Testis (tissue), 2 donors: ENCODE measurements at regions not wholly inside any gene's neighbourhood (a gene's known extent, or its start where the extent isn't known, plus 50 kb on each side); places are given as distances from the start of the nearest gene placed in this dataset.

Experiments
- DNase-seq: peaks from one replicate; pipeline ENCODE4 v3.0.0-alpha.2; 2019
- H3K27ac ChIP-seq, 2 donors: fragments of 200-600 bp; sonication (generic); one replicate each; pipeline ENCODE4 v1.5.1; 2019
- H3K27me3 ChIP-seq: fragments of 200-600 bp; sonication (generic); one replicate; pipeline ENCODE4 v1.5.1; 2019
- H3K36me3 ChIP-seq: fragments of 200-600 bp; sonication (generic); one replicate; pipeline ENCODE4 v1.5.1; 2017; ENCODE audit warnings: low read depth; ENCODE audit errors: missing control alignments
- H3K4me1 ChIP-seq: fragments of 200-600 bp; sonication (generic); one replicate; pipeline ENCODE4 v1.5.1; 2019
- H3K4me3 ChIP-seq, 2 donors: fragments of 200-600 bp; sonication (generic); one replicate each; pipeline ENCODE4 v1.5.1; 2017 to 2019
- H3K9me3 ChIP-seq: fragments of 200-600 bp; sonication (generic); one replicate; pipeline ENCODE4 v1.5.1; 2017
- CTCF ChIP-seq, 3 experiments: fragments of 450-650 bp in 2 of 3; fragments of 200-600 bp in 1 of 3; sonication (generic) in 1 of 3; IDR thresholded peaks; one replicate each; pipeline ENCODE4 v1.5.1; 2016 to 2019; ENCODE audit warnings: antibody characterized with exemption in 3 of 3, mild to moderate bottlenecking in 2 of 3, moderate library complexity in 1 of 3
- POLR2A ChIP-seq: fragments of 450-650 bp; IDR thresholded peaks from one replicate; pipeline ENCODE4 v1.6.1; 2017; ENCODE audit warnings: antibody characterized with exemption, mild to moderate bottlenecking, moderate library complexity
- WGBS, 2 donors: methylation state at CpG; one replicate each; pipeline ENCODE4 v1.1.5; 2018; 5-methylcytosine and 5-hydroxymethylcytosine counted together
- intact Hi-C: fragments of 100-400 bp; cut with DNase I; formaldehyde crosslinking; loops from one replicate; pipeline ENCODE4 v1.15.1; 2023; ENCODE audit warnings: low total_unique reads

GRCh38 chr15:38662805-38663204, 98.2 kb upstream of the RASGRP1 start:
- no peak for TF ChIP-seq POLR2A
- TF ChIP-seq CTCF (IDR thresholded peaks at IDR 0.05), result no peak
- no peak overlapping the region for H3K4me3 ChIP-seq
- H3K9me3 ChIP-seq, result no peaks in the 10 kb centered on the region
- no peak for DNase-seq
- WGBS, 2 donors, result 82 to 94% methylated on average over 2 of the region's 2 CpGs
- no peaks in the 10 kb centered on the region for H3K27me3 ChIP-seq
- intact Hi-C loops, result no loop called here
- no peak overlapping the region for H3K27ac ChIP-seq
- H3K4me1 ChIP-seq, result no peaks in the 10 kb centered on the region
- H3K36me3 ChIP-seq, result no peaks in the 10 kb centered on the region

- no peaks in the 10 kb centered on the region for H3K36me3 ChIP-seq
- intact Hi-C loops, result no loop called here
- no peak for DNase-seq
- H3K9me3 ChIP-seq, result no peaks in the 10 kb centered on the region
- no peak overlapping the region for H3K4me3 ChIP-seq
- no peak overlapping the region for H3K27ac ChIP-seq
- H3K27me3 ChIP-seq, result no peaks in the 10 kb centered on the region
- TF ChIP-seq POLR2A (no peak), CTCF (IDR thresholded peaks at IDR 0.05) (no peak)
- WGBS, 2 donors, result 90 to 91% methylated on average over 3 of the region's 3 CpGs
- no peaks in the 10 kb centered on the region for H3K4me1 ChIP-seq
Observed at GRCh38 chr15:38665586-38666305, 101.1 kb upstream of the RASGRP1 start.

- no peaks in the 10 kb centered on the region for H3K4me1 ChIP-seq
- no peak for DNase-seq
- H3K36me3 ChIP-seq, result no peaks in the 10 kb centered on the region
- 46% methylated on average over 4 of the region's 4 CpGs for WGBS, 2 donors
- TF ChIP-seq CTCF (IDR thresholded peaks at IDR 0.05) (no peak), POLR2A (no peak)
- intact Hi-C loops, result no loop called here
- H3K9me3 ChIP-seq, result no peaks in the 10 kb centered on the region
- H3K27ac ChIP-seq, result no peak overlapping the region
- H3K4me3 ChIP-seq, result no peak overlapping the region
- H3K27me3 ChIP-seq, result no peaks in the 10 kb centered on the region
Observed at GRCh38 chr15:38666865-38667510, 102.4 kb upstream of the RASGRP1 start.

GRCh38 chr15:38667890-38668850, 103.6 kb upstream of the RASGRP1 start:
- DNase-seq, result no peak
- no peak overlapping the region for H3K4me3 ChIP-seq
- TF ChIP-seq POLR2A, result no peak
- H3K9me3 ChIP-seq, result no peaks in the 10 kb centered on the region
- H3K27me3 ChIP-seq, result no peaks in the 10 kb centered on the region
- H3K36me3 ChIP-seq, result no peaks in the 10 kb centered on the region
- H3K27ac ChIP-seq, result no peak overlapping the region
- no peaks in the 10 kb centered on the region for H3K4me1 ChIP-seq
- intact Hi-C loops, result no loop called here
- WGBS, 2 donors, result 93 to 94% methylated on average over 5 of the region's 5 CpGs

GRCh38 chr15:38668898-38669391, 104.3 kb upstream of the RASGRP1 start:
- no peak overlapping the region for H3K4me3 ChIP-seq
- no peaks in the 10 kb centered on the region for H3K36me3 ChIP-seq
- no peaks in the 10 kb centered on the region for H3K9me3 ChIP-seq
- H3K4me1 ChIP-seq, result no peaks in the 10 kb centered on the region
- H3K27me3 ChIP-seq, result no peaks in the 10 kb centered on the region
- TF ChIP-seq POLR2A (no peak), CTCF (IDR thresholded peaks at IDR 0.05) (no peak)
- intact Hi-C loops, result no loop called here
- 68 to 76% methylated on average over 8 of the region's 8 CpGs for WGBS, 2 donors
- no peak for DNase-seq
- H3K27ac ChIP-seq, result no peak overlapping the region
